ENCODE measurements at regions not wholly inside any gene's neighbourhood (a gene's known extent, or its start where the extent isn't known, plus 50 kb on each side); places are given as distances from the start of the nearest gene placed in this dataset.

- H3K4me3 ChIP-seq (ENCODE audit: low read depth, low read length), result no peak overlapping the region
- DNase-seq (ENCODE audit: low read depth), result no peak
- TF ChIP-seq MAX (IDR thresholded peaks at IDR 0.05; ENCODE audit: low read depth, low read length) (no peak), CTCF (IDR thresholded peaks at IDR 0.05; ENCODE audit: low read depth, low read length) (no peak), MYC (IDR thresholded peaks at IDR 0.05; ENCODE audit: low read depth, low read length) (no peak), POLR2A (IDR thresholded peaks at IDR 0.05; ENCODE audit: extremely low read depth, insufficient read length) (no peak)
These were observed 185.0 kb upstream of the NRXN3 start for GRCh38 chr14:77985211-77985615.

- TF ChIP-seq MYC (IDR thresholded peaks at IDR 0.05; ENCODE audit: low read depth, low read length) (no peak), POLR2A (IDR thresholded peaks at IDR 0.05; ENCODE audit: extremely low read depth, insufficient read length) (no peak), MAX (IDR thresholded peaks at IDR 0.05; ENCODE audit: low read depth, low read length) (no peak), CTCF (IDR thresholded peaks at IDR 0.05; ENCODE audit: low read depth, low read length) (no peak)
- no peak overlapping the region for H3K4me3 ChIP-seq (ENCODE audit: low read depth, low read length)
- no peak for DNase-seq (ENCODE audit: low read depth)
These were observed 183.4 kb upstream of the NRXN3 start for GRCh38 chr14:77986773-77987172.

GRCh38 chr14:77988096-77988870 lies 181.9 kb upstream of the NRXN3 start:
- no peak for DNase-seq (ENCODE audit: low read depth)
- no peak overlapping the region for H3K4me3 ChIP-seq (ENCODE audit: low read depth, low read length)
- TF ChIP-seq MAX (IDR thresholded peaks at IDR 0.05; ENCODE audit: low read depth, low read length) (no peak), MYC (IDR thresholded peaks at IDR 0.05; ENCODE audit: low read depth, low read length) (no peak), CTCF (IDR thresholded peaks at IDR 0.05; ENCODE audit: low read depth, low read length) (no peak), POLR2A (IDR thresholded peaks at IDR 0.05; ENCODE audit: extremely low read depth, insufficient read length) (no peak)

- DNase-seq (ENCODE audit: low read depth), result no peak
- H3K4me3 ChIP-seq (ENCODE audit: low read depth, low read length), result no peak overlapping the region
- TF ChIP-seq POLR2A (IDR thresholded peaks at IDR 0.05; ENCODE audit: extremely low read depth, insufficient read length) (no peak), MAX (IDR thresholded peaks at IDR 0.05; ENCODE audit: low read depth, low read length) (no peak), CTCF (IDR thresholded peaks at IDR 0.05; ENCODE audit: low read depth, low read length) (no peak), MYC (IDR thresholded peaks at IDR 0.05; ENCODE audit: low read depth, low read length) (no peak)
These were observed 181.2 kb upstream of the NRXN3 start for GRCh38 chr14:77988970-77989369.

- DNase-seq (ENCODE audit: low read depth), result no peak
- H3K4me3 ChIP-seq (ENCODE audit: low read depth, low read length), result no peak overlapping the region
- no peak for TF ChIP-seq CTCF (IDR thresholded peaks at IDR 0.05; ENCODE audit: low read depth, low read length)
- TF ChIP-seq MYC (IDR thresholded peaks at IDR 0.05; ENCODE audit: low read depth, low read length), result no peak
- TF ChIP-seq POLR2A (IDR thresholded peaks at IDR 0.05; ENCODE audit: extremely low read depth, insufficient read length), result no peak
- no peak for TF ChIP-seq MAX (IDR thresholded peaks at IDR 0.05; ENCODE audit: low read depth, low read length)
These were observed 180.7 kb upstream of the NRXN3 start for GRCh38 chr14:77989441-77989991.
